HFF-Myc (cell line): ENCODE measurements at regions not wholly inside any gene's neighbourhood (a gene's known extent, or its start where the extent isn't known, plus 50 kb on each side); places are given as distances from the start of the nearest gene placed in this dataset.
"Not testable (repeated sequence)": the region's sequence is repeated elsewhere in the genome, so short reads cannot be mapped to it uniquely, and the experiment has no call there.

Experiments used
- DNase-seq: peaks from one replicate; pipeline ENCODE4 v3.0.0-alpha.2; 2011; ENCODE audit warnings: low read depth; ENCODE audit errors: extremely low read depth
- H3K4me3 ChIP-seq: replicated peaks from 2 replicates; pipeline ENCODE4 v1.5.1; 2011; ENCODE audit warnings: low read depth, mild to moderate bottlenecking, control low read depth, low read length
- TF ChIP-seq, protein P1 (sequence below): IDR thresholded peaks from 2 replicates; pipeline ENCODE4 v1.5.1; 2012; ENCODE audit warnings: mild to moderate bottlenecking, low read depth, low read length, control low read depth; ENCODE audit errors: missing control alignments

- TF ChIP-seq, protein P1, sequence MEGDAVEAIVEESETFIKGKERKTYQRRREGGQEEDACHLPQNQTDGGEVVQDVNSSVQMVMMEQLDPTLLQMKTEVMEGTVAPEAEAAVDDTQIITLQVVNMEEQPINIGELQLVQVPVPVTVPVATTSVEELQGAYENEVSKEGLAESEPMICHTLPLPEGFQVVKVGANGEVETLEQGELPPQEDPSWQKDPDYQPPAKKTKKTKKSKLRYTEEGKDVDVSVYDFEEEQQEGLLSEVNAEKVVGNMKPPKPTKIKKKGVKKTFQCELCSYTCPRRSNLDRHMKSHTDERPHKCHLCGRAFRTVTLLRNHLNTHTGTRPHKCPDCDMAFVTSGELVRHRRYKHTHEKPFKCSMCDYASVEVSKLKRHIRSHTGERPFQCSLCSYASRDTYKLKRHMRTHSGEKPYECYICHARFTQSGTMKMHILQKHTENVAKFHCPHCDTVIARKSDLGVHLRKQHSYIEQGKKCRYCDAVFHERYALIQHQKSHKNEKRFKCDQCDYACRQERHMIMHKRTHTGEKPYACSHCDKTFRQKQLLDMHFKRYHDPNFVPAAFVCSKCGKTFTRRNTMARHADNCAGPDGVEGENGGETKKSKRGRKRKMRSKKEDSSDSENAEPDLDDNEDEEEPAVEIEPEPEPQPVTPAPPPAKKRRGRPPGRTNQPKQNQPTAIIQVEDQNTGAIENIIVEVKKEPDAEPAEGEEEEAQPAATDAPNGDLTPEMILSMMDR: no peak
- H3K4me3 ChIP-seq: no peak overlapping the region
- no peak for DNase-seq
Measured at GRCh38 chr1:169044971-169045370, 61.5 kb upstream of the ATP1B1 start.

DNA sequence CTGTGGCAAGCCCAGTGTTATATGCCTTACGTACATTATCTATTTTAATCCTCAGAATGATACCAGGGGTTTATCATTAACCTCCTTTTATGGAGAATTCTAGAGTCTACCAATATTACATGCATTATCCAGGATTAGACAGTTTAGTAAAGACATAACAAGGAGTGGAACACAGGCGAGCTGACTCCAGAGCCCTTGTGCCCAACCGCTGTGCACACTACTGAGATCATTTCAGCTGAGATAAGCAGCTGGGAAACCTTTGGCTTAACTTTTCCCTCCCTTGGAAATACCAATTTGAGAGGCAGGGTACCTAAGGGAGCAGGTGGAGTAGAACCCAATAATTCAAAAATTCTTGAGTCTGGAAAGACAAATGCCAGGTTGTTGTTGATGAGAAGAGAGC, 59.8 kb upstream of the ATP1B1 start:
- no peak for DNase-seq
- TF ChIP-seq, protein P1: no peak
- H3K4me3 ChIP-seq: no peak overlapping the region

DNA sequence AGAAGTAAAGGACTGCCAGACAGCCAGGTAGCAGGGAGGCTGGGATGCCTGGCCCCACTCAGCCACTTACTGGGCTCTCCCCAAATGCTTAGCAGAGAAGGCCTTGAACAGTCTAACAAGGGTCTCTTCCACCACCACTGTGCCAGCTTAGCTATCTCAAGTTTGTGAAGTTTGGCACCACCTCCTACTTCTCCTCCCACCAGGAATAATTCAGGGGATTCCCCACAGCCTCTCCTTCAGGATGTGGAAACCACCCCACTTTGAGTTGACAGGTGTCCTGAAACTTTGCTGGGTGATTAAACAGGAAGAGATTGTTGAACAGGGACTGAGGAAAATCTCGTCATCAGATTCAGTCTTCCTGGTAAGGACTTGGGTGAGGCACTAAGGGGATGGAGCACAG, 59.4 kb upstream of the ATP1B1 start:
- DNase-seq: no peak

GRCh38 chr1:169048043-169048442, 58.4 kb upstream of the ATP1B1 start:
- TF ChIP-seq, protein P1: no peak
- no peak for DNase-seq
- no peak overlapping the region for H3K4me3 ChIP-seq

More for the DNA sequence above, 59.4 kb upstream of the ATP1B1 start:
- TF ChIP-seq, protein P1: no peak
- H3K4me3 ChIP-seq: no peak overlapping the region

DNA sequence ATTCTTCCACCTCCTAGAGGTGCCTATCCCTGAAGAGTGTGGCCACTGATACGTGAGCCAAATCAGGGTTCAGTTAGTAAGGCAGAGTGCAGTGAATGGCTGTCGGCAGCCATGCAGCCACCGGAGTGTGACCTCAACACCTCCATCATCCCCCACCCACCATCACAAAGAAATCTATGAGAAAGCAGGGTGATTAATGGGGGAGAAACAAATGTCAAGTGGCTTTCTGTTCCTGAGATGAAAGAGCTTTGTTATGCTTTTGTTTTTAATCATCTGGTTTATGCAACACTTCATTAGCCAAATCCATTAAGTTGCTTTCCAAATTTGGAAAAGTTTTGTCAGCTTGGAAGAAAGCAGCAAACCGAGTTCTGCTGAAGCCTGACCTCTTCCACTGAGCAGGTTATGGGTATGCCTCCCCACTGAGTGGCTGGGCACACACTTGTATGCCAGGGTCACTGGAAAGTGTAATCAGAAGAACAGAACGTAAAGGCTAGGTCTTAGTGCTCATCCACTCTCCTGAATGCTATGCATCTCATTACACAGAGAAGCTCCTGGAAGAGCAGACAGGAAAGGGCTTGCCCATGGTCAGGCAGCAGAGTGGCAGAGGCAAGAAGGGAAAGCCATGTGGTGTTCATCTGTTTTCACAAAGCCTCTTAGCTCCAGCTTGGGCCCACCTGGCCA, 57.1 kb upstream of the ATP1B1 start:
- H3K4me3 ChIP-seq: no peak overlapping the region
- TF ChIP-seq, protein P1: no peak
- peak; percentile 27 for DNase-seq

- no peak overlapping the region for H3K4me3 ChIP-seq
- no peak for DNase-seq
- TF ChIP-seq, protein P1: no peak
Measured at GRCh38 chr1:169051171-169051570, 55.3 kb upstream of the ATP1B1 start.

- not testable (repeated sequence) for DNase-seq, H3K4me3 ChIP-seq
Measured at GRCh38 chr1:169052171-169052570, 54.3 kb upstream of the ATP1B1 start.
